SK-N-MC (cell line): ENCODE measurements at regions not wholly inside any gene's neighbourhood (a gene's known extent, or its start where the extent isn't known, plus 50 kb on each side); places are given as distances from the start of the nearest gene placed in this dataset.

ENCODE experiments used
- DNase-seq: peaks from one replicate; pipeline ENCODE4 v3.0.0-alpha.2; 2011; ENCODE audit warnings: low read depth, low spot score
- H3K27ac ChIP-seq: fragments of 200-600 bp; sonication (generic); 2 replicates; pipeline ENCODE4 v1.5.1; 2016; ENCODE audit warnings: mixed run types
- H3K36me3 ChIP-seq: fragments of 200-600 bp; sonication (generic); 2 replicates; pipeline ENCODE4 v1.6.1; 2017; ENCODE audit warnings: antibody characterized with exemption, low read length, mixed read lengths; ENCODE audit not compliant: insufficient read depth
- H3K4me3 ChIP-seq: fragments of 200-600 bp; sonication (generic); 2 replicates; pipeline ENCODE4 v1.5.1; 2016
- H3K9ac ChIP-seq: fragments of 200-600 bp; sonication (generic); 2 replicates; pipeline ENCODE4 v1.8.0; 2017; ENCODE audit warnings: mixed run types, mixed read lengths; ENCODE audit not compliant: insufficient read length
- H3K9me3 ChIP-seq: fragments of 200-600 bp; sonication (generic); 2 replicates; pipeline ENCODE4 v1.6.1; 2017; ENCODE audit warnings: low read depth, mild to moderate bottlenecking, antibody characterized with exemption, low read length, moderate library complexity, mixed read lengths
- EZH2 ChIP-seq: fragments of 200-600 bp; sonication (generic); IDR thresholded peaks from one replicate; pipeline ENCODE4 v1.6.1; 2017; ENCODE audit warnings: antibody characterized with exemption
- FOXP2 ChIP-seq: optimal IDR thresholded peaks from 2 replicates; pipeline ENCODE3; 2011; ENCODE audit warnings: mild to moderate bottlenecking, moderate library complexity; ENCODE audit not compliant: insufficient read depth; ENCODE audit errors: extremely low read length, control extremely low read depth
- POLR2AphosphoS5 ChIP-seq: IDR thresholded peaks from 2 replicates; pipeline ENCODE4 v1.6.1; 2012; ENCODE audit warnings: mild to moderate bottlenecking, low read depth, low read length, borderline replicate concordance

DNA sequence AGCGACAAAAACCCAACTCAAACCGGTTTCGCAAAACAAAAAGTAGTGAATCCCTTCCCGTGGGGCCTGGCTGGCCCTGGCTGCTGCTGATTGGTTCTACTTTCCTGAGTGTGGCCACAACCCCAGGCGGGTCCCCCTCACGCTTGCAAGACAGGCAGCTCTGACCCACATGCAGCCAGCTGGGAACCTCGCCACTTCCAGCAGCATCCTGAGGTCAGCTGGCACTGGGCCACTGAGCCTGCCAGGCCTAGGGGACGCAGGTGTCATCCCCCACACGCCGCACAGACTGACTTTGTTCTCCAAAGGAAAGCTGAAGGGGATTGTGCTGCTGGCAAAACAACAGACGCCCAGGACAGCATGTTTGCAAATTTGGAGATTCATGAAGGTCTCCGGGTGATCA is 111.1 kb downstream of the TPRA1 start:
- DNase-seq: no peak
- no peak overlapping the region for H3K9ac ChIP-seq
- no peaks in the 10 kb centered on the region for H3K36me3 ChIP-seq
- H3K9me3 ChIP-seq: no peaks in the 10 kb centered on the region
- TF ChIP-seq FOXP2 (no peak), POLR2AphosphoS5 (no peak), EZH2 (no peak)
- no peak overlapping the region for H3K27ac ChIP-seq
- no peak overlapping the region for H3K4me3 ChIP-seq

DNA sequence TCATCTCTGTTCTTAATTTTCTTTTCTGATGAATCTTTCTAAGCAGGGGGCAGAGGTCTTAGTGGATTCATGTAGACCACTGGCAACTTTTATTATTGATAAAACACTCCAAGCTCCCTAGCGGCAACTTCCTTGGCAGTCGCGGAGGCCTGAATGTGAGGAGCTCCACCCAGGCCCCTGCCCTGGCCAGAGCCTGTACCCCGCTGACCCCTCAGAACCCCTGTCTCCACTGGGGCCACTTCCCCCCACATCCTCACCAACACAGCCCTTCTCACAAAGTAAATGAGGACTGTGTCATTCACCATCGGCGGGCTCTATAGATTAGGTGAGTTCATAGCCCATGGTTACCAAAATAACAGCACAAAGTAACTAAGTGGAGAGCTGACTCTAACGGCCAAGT is 111.6 kb downstream of the TPRA1 start:
- Histone ChIP-seq H3K27ac (no peak overlapping the region), H3K36me3 (no peaks in the 10 kb centered on the region), H3K9ac (no peak overlapping the region), H3K4me3 (no peak overlapping the region), H3K9me3 (no peaks in the 10 kb centered on the region)
- TF ChIP-seq FOXP2: no peak
- no peak for TF ChIP-seq POLR2AphosphoS5
- TF ChIP-seq EZH2: no peak
- no peak for DNase-seq

DNA sequence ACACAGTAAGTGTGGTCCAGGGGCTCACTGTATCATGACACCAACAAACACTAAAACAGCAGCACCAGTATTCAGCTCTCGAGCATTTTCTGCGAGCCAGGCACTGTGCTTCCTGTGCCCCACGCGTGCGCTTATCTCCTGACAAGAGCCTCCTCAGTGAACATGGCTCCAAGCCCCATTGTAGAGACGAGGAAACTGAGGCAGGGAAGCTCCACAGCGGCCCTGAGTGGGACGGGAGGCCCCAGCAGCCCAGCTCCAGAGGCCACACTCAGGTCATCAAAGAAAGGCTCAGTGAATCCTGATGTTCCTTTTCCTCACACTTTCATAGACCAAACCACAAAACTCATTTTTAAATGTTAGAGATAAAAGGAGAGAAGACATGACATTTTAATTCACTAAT is 113.1 kb downstream of the TPRA1 start:
- TF ChIP-seq POLR2AphosphoS5 (no peak), FOXP2 (no peak), EZH2 (no peak)
- Histone ChIP-seq H3K9me3 (no peaks in the 10 kb centered on the region), H3K9ac (no peak overlapping the region), H3K4me3 (no peak overlapping the region), H3K36me3 (no peaks in the 10 kb centered on the region), H3K27ac (no peak overlapping the region)
- no peak for DNase-seq

- Histone ChIP-seq H3K27ac (no peak overlapping the region), H3K9ac (no peak overlapping the region), H3K9me3 (no peaks in the 10 kb centered on the region), H3K36me3 (no peaks in the 10 kb centered on the region), H3K4me3 (no peak overlapping the region)
- TF ChIP-seq POLR2AphosphoS5 (no peak), EZH2 (no peak), FOXP2 (no peak)
- no peak for DNase-seq
These were observed 113.6 kb downstream of the TPRA1 start for GRCh38 chr3:127476936-127477335.

- no peak for DNase-seq
- TF ChIP-seq FOXP2: no peak
- no peak for TF ChIP-seq POLR2AphosphoS5
- no peak for TF ChIP-seq EZH2
- H3K9ac ChIP-seq: no peak overlapping the region
- H3K4me3 ChIP-seq: no peak overlapping the region
- no peaks in the 10 kb centered on the region for H3K36me3 ChIP-seq
- no peak overlapping the region for H3K27ac ChIP-seq
- H3K9me3 ChIP-seq: no peaks in the 10 kb centered on the region
These were observed 114.4 kb downstream of the TPRA1 start for GRCh38 chr3:127475975-127476705.

DNA sequence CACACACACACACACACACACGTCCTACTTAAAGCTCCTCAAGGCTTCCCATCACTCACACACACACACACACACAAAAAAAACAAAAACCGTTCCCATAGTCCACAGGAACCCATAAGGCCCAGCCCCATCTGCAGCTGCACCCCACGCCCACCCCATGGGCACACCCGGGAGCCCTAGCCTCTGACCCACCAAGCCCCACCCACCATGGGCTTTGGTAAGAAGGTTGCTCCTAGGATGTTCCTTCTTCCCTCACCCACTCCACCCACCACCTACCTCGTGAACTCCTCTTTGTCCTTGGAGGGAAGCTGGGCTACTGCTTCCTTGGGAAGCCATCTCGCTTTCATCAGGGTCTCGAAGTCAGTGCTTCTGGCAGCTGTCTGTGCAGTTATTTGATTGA is 115.1 kb downstream of the TPRA1 start:
- Histone ChIP-seq H3K9me3 (no peaks in the 10 kb centered on the region), H3K4me3 (no peak overlapping the region), H3K27ac (no peak overlapping the region), H3K9ac (no peak overlapping the region), H3K36me3 (no peaks in the 10 kb centered on the region)
- no peak for DNase-seq
- no peak for TF ChIP-seq EZH2
- TF ChIP-seq FOXP2: no peak
- no peak for TF ChIP-seq POLR2AphosphoS5

DNA sequence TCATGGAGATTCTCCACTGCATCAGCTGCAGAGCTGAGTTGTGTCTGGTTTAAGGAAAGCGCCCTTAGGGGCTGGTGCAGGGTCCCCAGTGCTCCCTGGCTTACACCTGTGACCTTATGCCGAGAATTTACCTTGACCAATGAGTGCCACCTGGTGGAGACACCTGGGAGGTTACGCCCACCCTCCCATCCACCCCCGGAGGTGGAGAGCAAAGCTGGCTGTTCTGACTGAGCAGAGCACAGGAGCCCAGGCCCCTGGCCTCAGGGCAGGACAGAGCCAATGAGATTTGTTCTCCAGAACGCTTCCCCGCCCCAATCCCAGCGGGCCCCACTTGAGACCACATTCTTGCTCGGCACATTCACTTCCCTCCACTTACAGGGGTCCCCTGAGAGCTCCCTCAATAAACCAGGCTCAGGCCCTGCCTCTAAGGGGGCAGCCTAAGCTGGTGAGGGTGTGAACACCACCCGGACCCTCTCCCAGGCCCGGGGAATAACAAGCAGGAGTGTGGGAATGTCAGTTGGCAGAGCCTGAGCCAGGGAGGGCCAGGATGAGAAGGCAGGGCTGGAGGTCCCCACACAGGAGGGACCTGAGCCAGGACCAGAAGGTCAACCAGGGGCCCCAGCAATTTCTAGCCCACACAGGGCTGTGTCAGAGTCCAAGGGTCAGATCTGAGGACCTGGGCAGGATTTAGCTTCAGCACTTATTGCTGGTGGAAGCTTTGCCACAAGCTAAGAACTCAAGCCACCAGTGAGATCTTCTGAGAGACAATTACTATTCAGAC is 117.1 kb downstream of the TPRA1 start:
- no peak for DNase-seq
- TF ChIP-seq FOXP2: no peak
- no peak for TF ChIP-seq EZH2
- TF ChIP-seq POLR2AphosphoS5: no peak
- no peak overlapping the region for H3K9ac ChIP-seq
- no peaks in the 10 kb centered on the region for H3K9me3 ChIP-seq
- H3K4me3 ChIP-seq: no peak overlapping the region
- no peak overlapping the region for H3K27ac ChIP-seq
- no peaks in the 10 kb centered on the region for H3K36me3 ChIP-seq

- DNase-seq: no peak
- Histone ChIP-seq H3K9me3 (no peaks in the 10 kb centered on the region), H3K9ac (no peak overlapping the region), H3K36me3 (no peaks in the 10 kb centered on the region), H3K27ac (no peak overlapping the region), H3K4me3 (no peak overlapping the region)
- no peak for TF ChIP-seq POLR2AphosphoS5
- no peak for TF ChIP-seq EZH2
- no peak for TF ChIP-seq FOXP2
These were observed 118.0 kb downstream of the TPRA1 start for GRCh38 chr3:127472506-127472905.
